Cardiac muscle cell (in vitro differentiated cells and primary cell): ENCODE measurements at regions not wholly inside any gene's neighbourhood (a gene's known extent, or its start where the extent isn't known, plus 50 kb on each side); places are given as distances from the start of the nearest gene placed in this dataset.

ENCODE experiments used
- DNase-seq, 2 donors: peaks; one replicate each; pipeline versions ENCODE4 v3.0.0 to v3.0.0-alpha.2; 2010 to 2017; ENCODE audit warnings: low read depth in 1 of 2, low spot score in 1 of 2
- H3K27ac ChIP-seq: fragments of 200-600 bp; sonication (generic); 2 replicates; pipeline ENCODE4 v1.5.1; 2016
- H3K27me3 ChIP-seq: fragments of 200-600 bp; sonication (generic); 2 replicates; pipeline ENCODE4 v1.6.0; 2016; ENCODE audit warnings: control low read depth
- H3K36me3 ChIP-seq: fragments of 200-600 bp; sonication (generic); 2 replicates; pipeline ENCODE4 v1.5.1; 2016; ENCODE audit warnings: control low read depth
- H3K4me1 ChIP-seq: fragments of 200-600 bp; sonication (generic); 2 replicates; pipeline ENCODE4 v1.8.1; 2017; ENCODE audit warnings: low read depth, mild to moderate bottlenecking, mixed run types
- H3K4me3 ChIP-seq: fragments of 200-600 bp; sonication (generic); 2 replicates; pipeline ENCODE4 v1.5.1; 2016; ENCODE audit warnings: mild to moderate bottlenecking
- H3K9me3 ChIP-seq: fragments of 200-600 bp; sonication (generic); 2 replicates; pipeline ENCODE4 v1.5.1; 2017; ENCODE audit warnings: low read depth, mild to moderate bottlenecking, control low read depth
- TF ChIP-seq, protein P1 (sequence below): IDR thresholded peaks from 2 replicates; pipeline ENCODE4 v1.5.1; 2012; ENCODE audit warnings: low read depth, mild to moderate bottlenecking, low read length

- Histone ChIP-seq H3K36me3 (no peaks in the 10 kb centered on the region), H3K9me3 (no peaks in the 10 kb centered on the region), H3K4me1 (peaks cover 23% of the 10 kb centered on the region), H3K4me3 (no peak overlapping the region), H3K27me3 (no peaks in the 10 kb centered on the region), H3K27ac (no peak overlapping the region)
- TF ChIP-seq, protein P1, sequence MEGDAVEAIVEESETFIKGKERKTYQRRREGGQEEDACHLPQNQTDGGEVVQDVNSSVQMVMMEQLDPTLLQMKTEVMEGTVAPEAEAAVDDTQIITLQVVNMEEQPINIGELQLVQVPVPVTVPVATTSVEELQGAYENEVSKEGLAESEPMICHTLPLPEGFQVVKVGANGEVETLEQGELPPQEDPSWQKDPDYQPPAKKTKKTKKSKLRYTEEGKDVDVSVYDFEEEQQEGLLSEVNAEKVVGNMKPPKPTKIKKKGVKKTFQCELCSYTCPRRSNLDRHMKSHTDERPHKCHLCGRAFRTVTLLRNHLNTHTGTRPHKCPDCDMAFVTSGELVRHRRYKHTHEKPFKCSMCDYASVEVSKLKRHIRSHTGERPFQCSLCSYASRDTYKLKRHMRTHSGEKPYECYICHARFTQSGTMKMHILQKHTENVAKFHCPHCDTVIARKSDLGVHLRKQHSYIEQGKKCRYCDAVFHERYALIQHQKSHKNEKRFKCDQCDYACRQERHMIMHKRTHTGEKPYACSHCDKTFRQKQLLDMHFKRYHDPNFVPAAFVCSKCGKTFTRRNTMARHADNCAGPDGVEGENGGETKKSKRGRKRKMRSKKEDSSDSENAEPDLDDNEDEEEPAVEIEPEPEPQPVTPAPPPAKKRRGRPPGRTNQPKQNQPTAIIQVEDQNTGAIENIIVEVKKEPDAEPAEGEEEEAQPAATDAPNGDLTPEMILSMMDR = no peak
- no peak for DNase-seq
These were observed 229.1 kb upstream of the IL12B start for GRCh38 chr5:159559337-159559736.

- no peaks in the 10 kb centered on the region for H3K27me3 ChIP-seq
- no peak overlapping the region for H3K27ac ChIP-seq
- no peak for DNase-seq
- no peaks in the 10 kb centered on the region for H3K9me3 ChIP-seq
- H3K36me3 ChIP-seq = no peaks in the 10 kb centered on the region
- H3K4me3 ChIP-seq = no peak overlapping the region
- TF ChIP-seq, protein P1 = no peak
- H3K4me1 ChIP-seq = peaks cover 22% of the 10 kb centered on the region
These were observed 229.8 kb upstream of the IL12B start for GRCh38 chr5:159560088-159560487.

GRCh38 chr5:159564031-159564430, 233.7 kb upstream of the IL12B start:
- Histone ChIP-seq H3K27ac (no peak overlapping the region), H3K36me3 (no peaks in the 10 kb centered on the region), H3K9me3 (no peaks in the 10 kb centered on the region), H3K4me3 (no peak overlapping the region), H3K4me1 (peaks cover 13% of the 10 kb centered on the region), H3K27me3 (no peaks in the 10 kb centered on the region)
- no peak for DNase-seq
- TF ChIP-seq, protein P1 = no peak

- Histone ChIP-seq H3K9me3 (no peaks in the 10 kb centered on the region), H3K27ac (no peak overlapping the region), H3K27me3 (no peaks in the 10 kb centered on the region), H3K36me3 (no peaks in the 10 kb centered on the region), H3K4me1 (peaks cover 16% of the 10 kb centered on the region), H3K4me3 (no peak overlapping the region)
- TF ChIP-seq, protein P1 = no peak
- no peak for DNase-seq
These were observed 236.5 kb upstream of the IL12B start for GRCh38 chr5:159566832-159567231.

- DNase-seq = no peak
- peaks cover 23% of the 10 kb centered on the region for H3K4me1 ChIP-seq
- H3K4me3 ChIP-seq = no peak overlapping the region
- no peaks in the 10 kb centered on the region for H3K9me3 ChIP-seq
- no peaks in the 10 kb centered on the region for H3K27me3 ChIP-seq
- no peaks in the 10 kb centered on the region for H3K36me3 ChIP-seq
- TF ChIP-seq, protein P1 = no peak
- H3K27ac ChIP-seq = no peak overlapping the region
These were observed 237.2 kb upstream of the IL12B start for GRCh38 chr5:159567461-159567860.
